IPS-18a (cell line): ENCODE measurements at regions not wholly inside any gene's neighbourhood (a gene's known extent, or its start where the extent isn't known, plus 50 kb on each side); places are given as distances from the start of the nearest gene placed in this dataset.

Source experiments
- H3K27ac ChIP-seq: one replicate; pipeline ENCODE4 v1.5.1; 2013; ENCODE audit warnings: low read length
- H3K27me3 ChIP-seq: one replicate; pipeline ENCODE4 v1.6.1; 2013; ENCODE audit warnings: mild to moderate bottlenecking, low read length; ENCODE audit not compliant: control insufficient read depth, insufficient read depth
- H3K36me3 ChIP-seq: one replicate; pipeline ENCODE4 v1.6.1; 2013; ENCODE audit warnings: low read depth, low read length; ENCODE audit not compliant: control insufficient read depth
- H3K4me1 ChIP-seq: one replicate; pipeline ENCODE4 v1.6.1; 2013; ENCODE audit warnings: low read depth, low read length; ENCODE audit not compliant: control insufficient read depth
- H3K4me3 ChIP-seq: one replicate; pipeline ENCODE4 v1.5.1; 2013; ENCODE audit warnings: low read length
- H3K9ac ChIP-seq: one replicate; pipeline ENCODE4 v1.6.1; 2013; ENCODE audit warnings: mild to moderate bottlenecking, low read length, moderate library complexity
- H3K9me3 ChIP-seq: one replicate; pipeline ENCODE4 v1.6.1; 2013; ENCODE audit warnings: low read depth, low read length; ENCODE audit not compliant: control insufficient read depth

DNA sequence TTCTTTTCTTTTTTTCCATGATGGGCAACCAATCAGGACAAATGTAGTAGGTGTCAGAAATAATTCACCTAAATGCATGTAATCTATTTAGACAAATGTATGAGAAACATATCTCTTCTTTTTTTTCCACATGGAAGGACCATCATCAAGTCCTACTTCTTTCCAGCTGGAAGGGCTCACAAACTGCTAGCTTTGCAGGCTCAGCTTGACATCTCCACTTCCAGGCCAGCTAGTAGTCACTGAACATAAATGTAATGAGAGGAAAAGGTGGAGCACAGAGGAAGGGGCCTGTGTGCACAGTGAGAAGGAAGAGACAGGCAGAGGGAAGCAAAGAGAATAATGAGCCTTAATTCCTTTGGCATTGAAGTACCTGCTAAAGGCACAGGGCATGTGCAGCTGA lies 504.9 kb downstream of the MCTP2 start:
- no peak overlapping the region for H3K4me3 ChIP-seq
- H3K27ac ChIP-seq: no peak overlapping the region
- H3K9ac ChIP-seq: no peak overlapping the region
- no peaks in the 10 kb centered on the region for H3K4me1 ChIP-seq
- no peaks in the 10 kb centered on the region for H3K27me3 ChIP-seq
- no peaks in the 10 kb centered on the region for H3K9me3 ChIP-seq
- no peaks in the 10 kb centered on the region for H3K36me3 ChIP-seq

DNA sequence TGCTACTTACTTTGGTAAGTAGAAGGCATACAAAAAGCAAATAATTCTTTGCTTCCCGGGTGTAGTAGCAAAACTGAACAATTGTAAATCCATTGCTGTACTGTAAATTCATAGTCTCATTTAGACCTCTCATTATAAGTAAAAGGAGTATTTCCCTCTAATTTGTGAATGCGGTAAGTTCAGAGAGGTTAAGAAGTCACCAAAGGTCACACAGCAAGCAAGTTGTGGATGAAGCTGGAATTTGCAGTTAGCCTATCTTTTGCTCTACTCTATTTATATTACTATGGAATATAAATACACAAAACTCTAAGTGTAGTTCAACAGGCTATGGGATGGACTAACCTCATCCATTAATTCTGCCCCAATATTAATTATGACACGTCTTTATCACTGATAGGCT lies 508.3 kb downstream of the MCTP2 start:
- H3K4me1 ChIP-seq: peaks cover 12% of the 10 kb centered on the region
- no peak overlapping the region for H3K4me3 ChIP-seq
- H3K9me3 ChIP-seq: no peaks in the 10 kb centered on the region
- H3K27me3 ChIP-seq: no peaks in the 10 kb centered on the region
- no peaks in the 10 kb centered on the region for H3K36me3 ChIP-seq
- no peak overlapping the region for H3K27ac ChIP-seq
- H3K9ac ChIP-seq: no peak overlapping the region

DNA sequence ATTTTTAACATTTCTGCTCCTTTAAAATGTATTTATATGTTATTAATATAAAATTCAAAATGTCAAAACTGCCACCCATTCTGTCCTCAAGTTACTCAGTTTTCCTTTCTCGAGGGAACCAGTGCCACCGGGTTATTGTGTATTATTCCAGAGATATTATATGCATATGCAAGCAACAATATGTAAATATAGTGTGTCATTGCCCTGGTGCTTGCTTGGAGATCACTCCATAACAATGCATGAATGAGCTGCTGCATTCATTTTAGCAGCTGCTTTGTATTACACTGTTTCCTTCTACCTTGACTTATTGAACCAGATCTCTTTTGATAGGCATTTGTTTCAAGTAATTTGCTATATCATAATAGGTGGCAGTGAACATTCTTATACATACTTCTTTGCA lies 509.1 kb downstream of the MCTP2 start:
- Histone ChIP-seq H3K4me1 (peaks cover 17% of the 10 kb centered on the region), H3K36me3 (no peaks in the 10 kb centered on the region)

DNA sequence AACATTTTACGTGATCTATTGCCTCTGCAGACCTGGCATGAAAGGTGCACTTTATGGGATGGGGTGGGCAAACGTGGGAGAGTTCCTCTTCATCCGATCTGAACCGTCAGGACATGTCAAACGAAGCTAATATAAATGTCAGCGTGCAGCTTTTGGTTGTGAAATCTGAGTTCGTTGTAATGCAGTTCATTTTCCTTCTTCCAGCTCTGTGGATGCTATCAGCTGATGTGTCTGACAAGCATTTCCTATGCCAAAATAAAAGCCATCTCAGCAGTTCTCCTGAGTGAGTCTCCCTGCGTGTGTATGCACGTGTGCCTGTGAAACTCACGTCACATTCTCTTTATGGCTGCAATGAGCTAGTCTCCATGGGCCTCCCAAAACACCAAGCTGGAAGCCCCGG lies 512.3 kb downstream of the MCTP2 start:
- no peak overlapping the region for H3K27ac ChIP-seq
- H3K9ac ChIP-seq: no peak overlapping the region
- no peaks in the 10 kb centered on the region for H3K36me3 ChIP-seq
- H3K4me3 ChIP-seq: no peak overlapping the region
- no peaks in the 10 kb centered on the region for H3K9me3 ChIP-seq
- no peaks in the 10 kb centered on the region for H3K27me3 ChIP-seq
- peaks cover 25% of the 10 kb centered on the region for H3K4me1 ChIP-seq

More for the DNA sequence above, 509.1 kb downstream of the MCTP2 start:
- H3K4me3 ChIP-seq: no peak overlapping the region
- no peak overlapping the region for H3K9ac ChIP-seq
- H3K9me3 ChIP-seq: no peaks in the 10 kb centered on the region
- no peak overlapping the region for H3K27ac ChIP-seq
- no peaks in the 10 kb centered on the region for H3K27me3 ChIP-seq

DNA sequence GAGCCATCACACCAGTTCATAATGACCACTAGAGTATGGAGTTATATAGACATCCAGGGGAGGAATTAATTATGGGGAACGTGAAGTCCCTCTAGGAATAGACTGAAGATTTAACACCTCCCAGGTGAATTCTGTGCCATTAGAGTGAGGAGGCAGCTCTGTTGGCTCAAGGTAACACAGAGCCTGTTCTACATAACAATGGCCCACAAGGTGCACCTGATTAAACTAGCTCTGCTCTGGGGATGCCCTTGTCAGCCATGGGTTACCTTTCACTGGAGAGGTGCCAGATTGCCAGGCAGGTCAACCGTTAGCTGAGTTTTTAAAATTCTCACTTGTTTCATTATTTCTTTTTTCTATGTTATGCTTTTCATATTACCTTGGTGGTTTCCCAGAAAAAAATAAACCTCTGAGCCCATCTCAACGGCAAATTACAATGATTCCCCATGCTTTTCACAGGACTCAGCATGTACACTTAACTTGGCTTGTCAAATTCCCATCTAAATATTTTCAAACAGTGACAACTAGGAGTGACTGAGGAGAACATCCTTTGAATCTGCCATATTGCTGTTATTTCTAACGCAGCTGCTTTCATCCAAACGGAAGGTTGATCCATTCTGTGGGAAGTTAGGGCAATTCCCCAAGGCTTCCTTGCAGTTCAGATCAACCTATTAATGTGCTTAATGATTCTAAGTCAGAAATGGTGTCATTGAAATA lies 512.9 kb downstream of the MCTP2 start:
- Histone ChIP-seq H3K27ac (no peak overlapping the region), H3K9me3 (no peaks in the 10 kb centered on the region), H3K4me1 (peaks cover 25% of the 10 kb centered on the region), H3K36me3 (no peaks in the 10 kb centered on the region), H3K27me3 (no peaks in the 10 kb centered on the region), H3K9ac (no peak overlapping the region), H3K4me3 (no peak overlapping the region)

DNA sequence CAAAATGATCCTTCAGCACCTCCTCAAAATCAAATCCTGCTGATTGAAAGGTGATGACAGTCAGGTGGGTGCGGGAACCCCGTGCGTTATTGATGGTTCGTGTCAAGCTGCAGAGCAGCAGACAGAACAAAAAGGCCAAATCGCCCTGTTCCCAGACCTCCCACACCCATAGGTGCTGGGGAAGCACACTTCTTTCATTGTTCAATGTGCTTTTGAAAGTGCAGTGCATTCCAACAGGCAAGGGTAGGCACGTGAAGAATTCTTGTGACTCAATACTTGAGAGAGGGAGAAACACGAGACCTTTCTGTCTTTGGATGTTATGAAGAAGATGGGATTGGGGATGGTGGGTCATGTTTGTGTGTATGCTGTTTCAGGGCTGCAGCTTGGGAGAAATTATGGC lies 514.0 kb downstream of the MCTP2 start:
- no peaks in the 10 kb centered on the region for H3K27me3 ChIP-seq

DNA sequence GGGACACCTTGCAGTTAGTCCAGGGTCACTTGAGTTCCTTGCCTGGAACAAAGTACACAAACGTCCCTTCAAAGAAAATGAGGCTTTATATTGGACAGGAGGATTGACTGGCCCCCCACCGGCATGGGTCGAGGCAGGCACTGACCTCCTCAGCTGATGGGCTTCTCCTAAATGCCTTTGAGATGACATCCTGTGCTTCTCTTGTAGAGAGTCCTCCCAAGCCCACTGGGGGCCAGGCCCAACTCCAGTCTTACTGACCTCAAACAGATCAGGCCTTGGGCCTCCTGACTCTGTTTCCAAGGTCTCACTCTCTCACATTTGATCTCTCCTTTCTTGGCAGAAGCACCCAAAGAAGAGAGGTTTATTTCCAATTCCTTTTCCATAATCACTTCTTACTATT lies 516.1 kb downstream of the MCTP2 start:
- Histone ChIP-seq H3K4me1 (peaks cover 25% of the 10 kb centered on the region), H3K9me3 (no peaks in the 10 kb centered on the region), H3K27ac (no peak overlapping the region), H3K27me3 (no peaks in the 10 kb centered on the region), H3K9ac (no peak overlapping the region), H3K4me3 (no peak overlapping the region), H3K36me3 (no peaks in the 10 kb centered on the region)

More for the DNA sequence above, 514.0 kb downstream of the MCTP2 start:
- H3K36me3 ChIP-seq: no peaks in the 10 kb centered on the region
- no peak overlapping the region for H3K27ac ChIP-seq
- H3K4me3 ChIP-seq: no peak overlapping the region
- peaks cover 25% of the 10 kb centered on the region for H3K4me1 ChIP-seq
- no peak overlapping the region for H3K9ac ChIP-seq
- no peaks in the 10 kb centered on the region for H3K9me3 ChIP-seq

DNA sequence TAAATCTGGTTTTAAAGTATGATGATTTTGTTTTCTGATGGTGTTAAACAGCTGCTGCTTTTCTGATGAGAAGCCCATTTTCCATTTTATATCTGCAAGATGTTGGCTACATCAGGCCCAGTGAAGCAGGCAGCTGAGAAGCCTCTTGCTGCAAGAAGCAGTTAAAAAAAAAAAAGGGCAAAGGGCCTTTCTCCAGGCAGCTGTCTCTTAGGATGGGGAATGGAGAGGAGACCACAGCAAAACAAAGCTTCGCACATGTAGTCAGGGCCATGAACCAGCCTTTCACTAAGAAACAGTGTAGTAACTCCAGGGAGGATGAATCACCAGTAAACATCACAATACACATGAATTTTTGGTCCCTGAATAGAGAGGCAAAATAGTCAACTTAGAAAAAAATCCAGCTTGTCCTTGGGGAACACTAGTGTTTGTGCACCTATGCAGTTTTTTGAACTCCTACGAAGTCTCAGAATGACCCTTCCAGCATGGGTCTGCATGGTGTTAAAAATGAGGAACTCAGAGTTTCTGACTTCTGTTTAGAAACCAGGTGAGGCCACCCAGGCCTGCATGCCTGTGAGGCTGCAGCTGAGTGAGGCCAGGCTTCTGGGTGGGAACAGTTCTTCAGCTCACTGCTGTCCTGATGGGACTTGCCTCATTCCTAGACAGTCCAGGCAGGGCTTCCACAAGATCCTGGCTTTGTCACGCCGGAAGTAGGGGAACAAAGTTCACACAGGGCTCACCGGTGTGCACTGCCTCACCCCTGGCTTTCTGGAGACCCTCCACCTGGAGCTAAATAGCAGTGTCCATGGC lies 518.7 kb downstream of the MCTP2 start:
- no peak overlapping the region for H3K9ac ChIP-seq
- peaks cover 13% of the 10 kb centered on the region for H3K4me1 ChIP-seq
- H3K27ac ChIP-seq: no peak overlapping the region

DNA sequence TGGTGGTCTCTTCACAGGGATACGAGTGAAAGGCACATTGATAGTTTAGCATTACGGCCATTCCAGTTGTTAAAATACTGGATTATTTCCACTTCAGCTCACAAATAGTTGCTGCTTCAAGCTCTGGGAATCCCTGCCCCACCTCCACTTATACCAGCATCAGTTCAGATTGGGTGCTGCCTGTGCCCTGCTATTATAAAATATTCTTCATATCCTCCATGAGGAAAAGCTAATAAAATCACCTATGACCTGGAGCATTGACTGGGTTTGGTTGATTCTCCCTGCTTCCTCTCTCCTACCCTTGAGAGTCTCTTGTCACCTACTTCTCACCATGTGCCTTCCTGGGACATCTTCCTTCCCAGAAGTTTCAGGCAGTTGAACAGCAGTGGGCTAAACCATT lies 529.0 kb downstream of the MCTP2 start:
- no peaks in the 10 kb centered on the region for H3K27me3 ChIP-seq
- H3K9ac ChIP-seq: no peak overlapping the region
- H3K9me3 ChIP-seq: no peaks in the 10 kb centered on the region
- H3K27ac ChIP-seq: no peak overlapping the region
- H3K4me1 ChIP-seq: peaks cover 25% of the 10 kb centered on the region
- no peaks in the 10 kb centered on the region for H3K36me3 ChIP-seq
- H3K4me3 ChIP-seq: no peak overlapping the region

More for the DNA sequence above, 518.7 kb downstream of the MCTP2 start:
- H3K9me3 ChIP-seq: no peaks in the 10 kb centered on the region
- no peak overlapping the region for H3K4me3 ChIP-seq
- H3K36me3 ChIP-seq: no peaks in the 10 kb centered on the region
- no peaks in the 10 kb centered on the region for H3K27me3 ChIP-seq

DNA sequence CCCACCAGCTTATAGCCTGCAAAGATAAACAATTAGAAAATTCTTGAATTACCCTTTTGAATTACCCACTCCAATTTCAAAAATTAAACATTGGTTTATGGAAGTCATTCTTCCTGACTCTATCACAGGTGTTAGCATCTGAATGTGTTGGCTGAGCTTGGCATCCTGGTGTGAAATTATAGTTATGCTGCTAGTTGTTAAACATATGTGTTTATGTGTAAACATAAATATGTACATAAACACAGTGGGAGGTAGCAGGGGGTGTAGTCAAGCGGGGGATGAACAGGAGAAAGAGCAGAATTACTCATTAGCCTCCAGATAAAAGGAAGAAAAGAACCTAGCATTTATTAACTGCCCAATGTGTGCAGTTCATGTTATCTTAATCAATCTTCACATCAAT lies 530.2 kb downstream of the MCTP2 start:
- Histone ChIP-seq H3K4me3 (no peak overlapping the region), H3K36me3 (no peaks in the 10 kb centered on the region), H3K27ac (no peak overlapping the region), H3K9me3 (no peaks in the 10 kb centered on the region), H3K27me3 (no peaks in the 10 kb centered on the region), H3K9ac (no peak overlapping the region), H3K4me1 (peaks cover 25% of the 10 kb centered on the region)

DNA sequence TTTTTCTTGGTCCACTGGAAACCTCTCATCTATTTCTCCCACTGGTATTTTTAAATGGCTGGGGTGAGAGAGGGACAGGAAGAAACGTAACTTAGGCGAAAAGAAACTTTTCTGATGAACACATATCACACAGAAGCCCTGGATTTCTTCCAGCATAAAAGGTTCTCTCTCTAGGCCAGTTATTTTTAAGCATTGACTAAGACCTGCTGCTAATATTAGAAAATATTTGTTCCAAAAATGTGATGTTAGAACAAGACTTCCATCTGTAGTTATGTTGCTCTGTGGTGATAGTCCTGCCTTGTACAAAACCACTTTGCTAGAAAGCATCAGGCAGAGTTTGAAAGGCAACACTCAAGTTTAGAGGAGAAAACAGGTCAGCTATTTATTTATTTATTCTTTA lies 537.7 kb downstream of the MCTP2 start:
- Histone ChIP-seq H3K27me3 (no peaks in the 10 kb centered on the region), H3K9ac (no peak overlapping the region), H3K4me1 (no peaks in the 10 kb centered on the region), H3K36me3 (no peaks in the 10 kb centered on the region), H3K4me3 (no peak overlapping the region), H3K27ac (no peak overlapping the region), H3K9me3 (no peaks in the 10 kb centered on the region)

DNA sequence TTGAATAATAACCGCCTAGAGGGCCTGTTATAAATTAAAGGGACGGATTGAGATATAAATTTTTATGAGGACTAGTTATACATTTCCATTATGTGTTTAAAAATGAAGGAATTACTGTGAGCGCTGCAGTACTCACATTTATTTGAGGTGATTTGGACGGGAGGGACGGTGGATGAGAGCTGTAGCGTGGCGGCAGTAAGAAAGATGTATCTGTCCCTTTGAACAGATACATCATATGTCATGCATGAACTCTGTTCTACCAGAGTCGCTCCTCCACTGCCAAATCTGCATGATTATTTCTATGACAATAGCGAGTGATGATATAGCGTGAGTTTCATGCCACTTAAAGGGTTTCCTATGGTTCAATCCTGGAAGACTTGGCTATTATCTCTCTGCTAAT lies 538.8 kb downstream of the MCTP2 start:
- Histone ChIP-seq H3K4me3 (no peak overlapping the region), H3K9ac (no peak overlapping the region), H3K36me3 (no peaks in the 10 kb centered on the region), H3K27ac (no peak overlapping the region), H3K9me3 (no peaks in the 10 kb centered on the region), H3K27me3 (no peaks in the 10 kb centered on the region), H3K4me1 (no peaks in the 10 kb centered on the region)
